ENCODE measurements at regions not wholly inside any gene's neighbourhood (a gene's known extent, or its start where the extent isn't known, plus 50 kb on each side); places are given as distances from the start of the nearest gene placed in this dataset.
A peak's percentile ranks its signal among the peaks of the same experiment; 100 is the strongest.

DNA sequence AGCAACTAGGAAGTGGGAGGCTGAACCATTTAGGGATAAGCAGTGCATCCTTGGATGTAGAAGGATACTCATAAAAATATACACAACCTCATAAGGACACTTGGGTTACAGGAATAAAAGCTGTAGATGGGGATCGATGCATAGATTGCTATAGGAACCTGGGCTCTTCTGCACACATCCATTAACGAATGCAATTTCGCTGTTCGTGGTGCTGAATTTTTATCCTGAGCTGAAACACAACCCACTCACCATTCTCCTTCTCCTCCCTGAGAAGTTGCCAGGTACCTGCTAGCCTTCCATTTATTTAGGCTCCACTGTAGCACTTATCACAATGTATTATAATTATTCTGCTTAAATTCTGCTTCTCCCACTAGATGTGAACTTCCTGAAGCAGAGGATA is 320.6 kb upstream of the BRINP1 start:
- no peak for TF ChIP-seq CTCF (tag by site-specific recombination; IDR thresholded peaks at IDR 0.05)
- TF ChIP-seq ZBTB48 (tag by site-specific recombination; IDR thresholded peaks at IDR 0.05) = no peak
- no peak for TF ChIP-seq ZBTB26 (tag by site-specific recombination; optimal IDR thresholded peaks at IDR 0.05)
- TF ChIP-seq, protein P1, sequence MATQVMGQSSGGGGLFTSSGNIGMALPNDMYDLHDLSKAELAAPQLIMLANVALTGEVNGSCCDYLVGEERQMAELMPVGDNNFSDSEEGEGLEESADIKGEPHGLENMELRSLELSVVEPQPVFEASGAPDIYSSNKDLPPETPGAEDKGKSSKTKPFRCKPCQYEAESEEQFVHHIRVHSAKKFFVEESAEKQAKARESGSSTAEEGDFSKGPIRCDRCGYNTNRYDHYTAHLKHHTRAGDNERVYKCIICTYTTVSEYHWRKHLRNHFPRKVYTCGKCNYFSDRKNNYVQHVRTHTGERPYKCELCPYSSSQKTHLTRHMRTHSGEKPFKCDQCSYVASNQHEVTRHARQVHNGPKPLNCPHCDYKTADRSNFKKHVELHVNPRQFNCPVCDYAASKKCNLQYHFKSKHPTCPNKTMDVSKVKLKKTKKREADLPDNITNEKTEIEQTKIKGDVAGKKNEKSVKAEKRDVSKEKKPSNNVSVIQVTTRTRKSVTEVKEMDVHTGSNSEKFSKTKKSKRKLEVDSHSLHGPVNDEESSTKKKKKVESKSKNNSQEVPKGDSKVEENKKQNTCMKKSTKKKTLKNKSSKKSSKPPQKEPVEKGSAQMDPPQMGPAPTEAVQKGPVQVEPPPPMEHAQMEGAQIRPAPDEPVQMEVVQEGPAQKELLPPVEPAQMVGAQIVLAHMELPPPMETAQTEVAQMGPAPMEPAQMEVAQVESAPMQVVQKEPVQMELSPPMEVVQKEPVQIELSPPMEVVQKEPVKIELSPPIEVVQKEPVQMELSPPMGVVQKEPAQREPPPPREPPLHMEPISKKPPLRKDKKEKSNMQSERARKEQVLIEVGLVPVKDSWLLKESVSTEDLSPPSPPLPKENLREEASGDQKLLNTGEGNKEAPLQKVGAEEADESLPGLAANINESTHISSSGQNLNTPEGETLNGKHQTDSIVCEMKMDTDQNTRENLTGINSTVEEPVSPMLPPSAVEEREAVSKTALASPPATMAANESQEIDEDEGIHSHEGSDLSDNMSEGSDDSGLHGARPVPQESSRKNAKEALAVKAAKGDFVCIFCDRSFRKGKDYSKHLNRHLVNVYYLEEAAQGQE (tag by site-specific recombination; IDR thresholded peaks at IDR 0.05) = peak; percentile 61
- no peak for TF ChIP-seq KLF17 (tag by site-specific recombination; IDR thresholded peaks at IDR 0.05)
- TF ChIP-seq, protein P2, sequence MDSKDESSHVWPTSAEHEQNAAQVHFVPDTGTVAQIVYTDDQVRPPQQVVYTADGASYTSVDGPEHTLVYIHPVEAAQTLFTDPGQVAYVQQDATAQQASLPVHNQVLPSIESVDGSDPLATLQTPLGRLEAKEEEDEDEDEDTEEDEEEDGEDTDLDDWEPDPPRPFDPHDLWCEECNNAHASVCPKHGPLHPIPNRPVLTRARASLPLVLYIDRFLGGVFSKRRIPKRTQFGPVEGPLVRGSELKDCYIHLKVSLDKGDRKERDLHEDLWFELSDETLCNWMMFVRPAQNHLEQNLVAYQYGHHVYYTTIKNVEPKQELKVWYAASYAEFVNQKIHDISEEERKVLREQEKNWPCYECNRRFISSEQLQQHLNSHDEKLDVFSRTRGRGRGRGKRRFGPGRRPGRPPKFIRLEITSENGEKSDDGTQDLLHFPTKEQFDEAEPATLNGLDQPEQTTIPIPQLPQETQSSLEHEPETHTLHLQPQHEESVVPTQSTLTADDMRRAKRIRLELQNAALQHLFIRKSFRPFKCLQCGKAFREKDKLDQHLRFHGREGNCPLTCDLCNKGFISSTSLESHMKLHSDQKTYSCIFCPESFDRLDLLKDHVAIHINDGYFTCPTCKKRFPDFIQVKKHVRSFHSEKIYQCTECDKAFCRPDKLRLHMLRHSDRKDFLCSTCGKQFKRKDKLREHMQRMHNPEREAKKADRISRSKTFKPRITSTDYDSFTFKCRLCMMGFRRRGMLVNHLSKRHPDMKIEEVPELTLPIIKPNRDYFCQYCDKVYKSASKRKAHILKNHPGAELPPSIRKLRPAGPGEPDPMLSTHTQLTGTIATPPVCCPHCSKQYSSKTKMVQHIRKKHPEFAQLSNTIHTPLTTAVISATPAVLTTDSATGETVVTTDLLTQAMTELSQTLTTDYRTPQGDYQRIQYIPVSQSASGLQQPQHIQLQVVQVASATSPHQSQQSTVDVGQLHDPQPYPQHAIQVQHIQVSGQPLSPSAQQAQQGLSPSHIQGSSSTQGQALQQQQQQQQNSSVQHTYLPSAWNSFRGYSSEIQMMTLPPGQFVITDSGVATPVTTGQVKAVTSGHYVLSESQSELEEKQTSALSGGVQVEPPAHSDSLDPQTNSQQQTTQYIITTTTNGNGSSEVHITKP (tag by site-specific recombination; IDR thresholded peaks at IDR 0.05) = no peak
- no peak for TF ChIP-seq HIC1 (tag by site-specific recombination; IDR thresholded peaks at IDR 0.05)
- no peak for TF ChIP-seq ZNF639 (tag by site-specific recombination; IDR thresholded peaks at IDR 0.05)
- no peak for TF ChIP-seq ZNF121 (tag by site-specific recombination; IDR thresholded peaks at IDR 0.05)
- no peak for TF ChIP-seq TCF7L2 (IDR thresholded peaks at IDR 0.05; ENCODE audit: borderline replicate concordance, low read depth, low read length)

Measured in HEK293 (cell line).